Upper lobe of left lung (tissue), 6 donors: ENCODE measurements at regions not wholly inside any gene's neighbourhood (a gene's known extent, or its start where the extent isn't known, plus 50 kb on each side); places are given as distances from the start of the nearest gene placed in this dataset.
"Not testable (repeated sequence)": the region's sequence is repeated elsewhere in the genome, so short reads cannot be mapped to it uniquely, and the experiment has no call there.

ENCODE experiments used
- ATAC-seq, 2 donors: fragments of 200-7000 bp; cut with Tn5 transposase; one replicate each; pipeline ENCODE4 v1.9.1; 2022; ENCODE audit warnings: mild to moderate bottlenecking in 2 of 2, moderate library complexity in 2 of 2; ENCODE audit not compliant: low FRiP score in 2 of 2
- DNase-seq, 2 donors: peaks; one replicate each; pipeline ENCODE4 v3.0.0-alpha.2; 2019 to 2020
- H3K27ac ChIP-seq, 4 donors: fragments of 200-600 bp; sonication (generic); one replicate each; pipeline ENCODE4 v1.5.1; 2016 to 2019
- H3K27me3 ChIP-seq, 4 donors: fragments of 200-600 bp; sonication (generic); one replicate each; pipeline ENCODE4 v1.5.1; 2017 to 2019
- H3K36me3 ChIP-seq, 4 donors: fragments of 200-600 bp; sonication (generic); one replicate each; pipeline ENCODE4 v1.5.1; 2016 to 2019
- H3K4me1 ChIP-seq, 4 donors: fragments of 200-600 bp; sonication (generic); one replicate each; pipeline ENCODE4 v1.5.1; 2018 to 2019
- H3K4me3 ChIP-seq, 4 donors: fragments of 200-600 bp; sonication (generic); one replicate each; pipeline ENCODE4 v1.5.1; 2017 to 2019; ENCODE audit warnings: mild to moderate bottlenecking in 2 of 4, moderate library complexity in 1 of 4
- H3K9me3 ChIP-seq, 4 donors: fragments of 200-600 bp; sonication (generic); one replicate each; pipeline ENCODE4 v1.5.1; 2018 to 2019
- CTCF ChIP-seq, 6 experiments: fragments of 450-650 bp in 4 of 6; fragments of 200-600 bp in 2 of 6; sonication (generic) in 2 of 6; IDR thresholded peaks; one replicate each; pipeline ENCODE4 v1.5.1; 2016 to 2019; ENCODE audit warnings: antibody characterized with exemption in 6 of 6
- EP300 ChIP-seq, 4 donors: sonication (generic); formaldehyde crosslinking; IDR thresholded peaks; one replicate each; pipeline ENCODE4 v1.5.1; 2017; ENCODE audit warnings: antibody characterized with exemption in 4 of 4, control low read depth in 2 of 4
- POLR2A ChIP-seq, 4 donors: fragments of 450-650 bp; IDR thresholded peaks; one replicate each; pipeline ENCODE4 v1.5.1; 2016 to 2017; ENCODE audit warnings: antibody characterized with exemption in 4 of 4, mild to moderate bottlenecking in 2 of 4
- POLR2AphosphoS5 ChIP-seq, 2 donors: sonication (generic); formaldehyde crosslinking; IDR thresholded peaks; one replicate each; pipeline ENCODE4 v1.5.1; 2017; ENCODE audit warnings: antibody characterized with exemption in 2 of 2
- WGBS, 2 donors: methylation state at CpG; one replicate each; pipeline ENCODE4 v1.1.5; 2017 to 2018; 5-methylcytosine and 5-hydroxymethylcytosine counted together
- donor health status: DM: no; HTN: no; CAD: no; lungs with moderate emphysema.
- donor health status: DM: no; HTN: yes; CAD: no; lungs with severe emphysema.

GRCh38 chr6:10343320-10343719 lies 71.6 kb downstream of the TFAP2A start:
- Histone ChIP-seq H3K9me3 (no peaks in the 10 kb centered on the region), H3K36me3 (no peaks in the 10 kb centered on the region), H3K4me3 (no peak overlapping the region), H3K27me3 (no peaks in the 10 kb centered on the region), H3K27ac (no peak overlapping the region), H3K4me1 (no peaks in the 10 kb centered on the region)
- DNase-seq: no peak
- 48 to 61% methylated on average over 4 of the region's 4 CpGs for WGBS, 2 donors
- ATAC-seq: no peak
- no peak for TF ChIP-seq POLR2AphosphoS5 (IDR thresholded peaks at IDR 0.05)
- no peak for TF ChIP-seq EP300 (IDR thresholded peaks at IDR 0.05)
- no peak for TF ChIP-seq POLR2A (IDR thresholded peaks at IDR 0.05)
- TF ChIP-seq CTCF (IDR thresholded peaks at IDR 0.05): no peak

GRCh38 chr6:10341605-10342004 lies 73.3 kb downstream of the TFAP2A start:
- TF ChIP-seq EP300 (IDR thresholded peaks at IDR 0.05): no peak
- no peak for TF ChIP-seq POLR2AphosphoS5 (IDR thresholded peaks at IDR 0.05)
- TF ChIP-seq POLR2A (IDR thresholded peaks at IDR 0.05): no peak
- no peak for TF ChIP-seq CTCF (IDR thresholded peaks at IDR 0.05)
- H3K4me1 ChIP-seq: no peaks in the 10 kb centered on the region
- DNase-seq (no peak), ATAC-seq (no peak)
- H3K9me3 ChIP-seq: no peaks in the 10 kb centered on the region
- WGBS, 2 donors: 53 to 60% methylated on average over 4 of the region's 4 CpGs
- H3K36me3 ChIP-seq: no peaks in the 10 kb centered on the region
- no peak overlapping the region for H3K4me3 ChIP-seq
- no peaks in the 10 kb centered on the region for H3K27me3 ChIP-seq
- H3K27ac ChIP-seq: no peak overlapping the region

- H3K27me3 ChIP-seq: no peaks in the 10 kb centered on the region
- no peaks in the 10 kb centered on the region for H3K4me1 ChIP-seq
- no peak for TF ChIP-seq POLR2A (IDR thresholded peaks at IDR 0.05)
- TF ChIP-seq POLR2AphosphoS5 (IDR thresholded peaks at IDR 0.05): no peak
- TF ChIP-seq CTCF (IDR thresholded peaks at IDR 0.05): no peak
- no peak for TF ChIP-seq EP300 (IDR thresholded peaks at IDR 0.05)
- H3K4me3 ChIP-seq: no peak overlapping the region
- DNase-seq (no peak), ATAC-seq (no peak)
- no peaks in the 10 kb centered on the region for H3K9me3 ChIP-seq
- no peaks in the 10 kb centered on the region for H3K36me3 ChIP-seq
- H3K27ac ChIP-seq: no peak overlapping the region
- WGBS, 2 donors: 89 to 90% methylated on average over 16 of the region's 16 CpGs
Measured at GRCh38 chr6:10338151-10338550, 76.7 kb downstream of the TFAP2A start.

GRCh38 chr6:10337376-10337775 lies 77.5 kb downstream of the TFAP2A start:
- 97% methylated on average over 7 of the region's 27 CpGs; no CpG with 5 or more reads in 1 of the 2 donors for WGBS, 2 donors
- not testable (repeated sequence) for ATAC-seq, H3K36me3 ChIP-seq, H3K27me3 ChIP-seq, H3K9me3 ChIP-seq, H3K4me3 ChIP-seq, H3K4me1 ChIP-seq, H3K27ac ChIP-seq
- DNase-seq: peak in 1 of 2 donors; percentile 64

- H3K36me3 ChIP-seq: no peaks in the 10 kb centered on the region
- TF ChIP-seq EP300 (IDR thresholded peaks at IDR 0.05): no peak
- TF ChIP-seq POLR2AphosphoS5 (IDR thresholded peaks at IDR 0.05): no peak
- TF ChIP-seq POLR2A (IDR thresholded peaks at IDR 0.05): no peak
- no peak for TF ChIP-seq CTCF (IDR thresholded peaks at IDR 0.05)
- H3K27me3 ChIP-seq: no peaks in the 10 kb centered on the region
- no peak overlapping the region for H3K4me3 ChIP-seq
- no peak overlapping the region for H3K27ac ChIP-seq
- no peak for DNase-seq
- WGBS, 2 donors: 62 to 75% methylated on average over 4 of the region's 4 CpGs
- ATAC-seq: no peak
- no peaks in the 10 kb centered on the region for H3K9me3 ChIP-seq
- no peaks in the 10 kb centered on the region for H3K4me1 ChIP-seq
Measured at GRCh38 chr6:10332111-10332510, 82.8 kb downstream of the TFAP2A start.
